Effector CD4-positive, alpha-beta T cell (primary cell): ENCODE measurements at regions not wholly inside any gene's neighbourhood (a gene's known extent, or its start where the extent isn't known, plus 50 kb on each side); places are given as distances from the start of the nearest gene placed in this dataset.
"Not testable (repeated sequence)": the region's sequence is repeated elsewhere in the genome, so short reads cannot be mapped to it uniquely, and the experiment has no call there.

ENCODE experiments used
- DNase-seq: peaks from one replicate; pipeline ENCODE4 v3.0.0-alpha.2; 2020

GRCh38 chr4:102397056-102397455 lies 51.8 kb upstream of the SLC39A8 start:
- not testable (repeated sequence) for DNase-seq

- no peak for DNase-seq
These were observed 53.7 kb upstream of the SLC39A8 start for GRCh38 chr4:102399021-102399420.

GRCh38 chr4:102400898-102401297 lies 55.6 kb upstream of the SLC39A8 start:
- DNase-seq, result no peak

GRCh38 chr4:102402223-102402622 lies 56.9 kb upstream of the SLC39A8 start:
- no peak for DNase-seq

- DNase-seq, result no peak
These were observed 57.8 kb upstream of the SLC39A8 start for GRCh38 chr4:102403116-102403515.

- no peak for DNase-seq
These were observed 59.2 kb upstream of the SLC39A8 start for GRCh38 chr4:102404431-102404969.

GRCh38 chr4:102405821-102406401 lies 60.6 kb upstream of the SLC39A8 start:
- no peak for DNase-seq

- DNase-seq, result not testable (repeated sequence)
These were observed 65.6 kb upstream of the SLC39A8 start for GRCh38 chr4:102410884-102411283.

- no peak for DNase-seq
These were observed 66.1 kb upstream of the SLC39A8 start for GRCh38 chr4:102411408-102411807.

GRCh38 chr4:102416765-102417164 lies 71.5 kb upstream of the SLC39A8 start:
- no peak for DNase-seq

GRCh38 chr4:102420563-102421398 lies 75.5 kb upstream of the SLC39A8 start:
- DNase-seq, result no peak

- DNase-seq, result no peak
These were observed 77.6 kb upstream of the SLC39A8 start for GRCh38 chr4:102422843-102423242.

GRCh38 chr4:102423375-102423774 lies 77.8 kb upstream of the NFKB1 start:
- no peak for DNase-seq

- DNase-seq, result no peak
These were observed 73.7 kb upstream of the NFKB1 start for GRCh38 chr4:102427371-102427998.

GRCh38 chr4:102428122-102428521 lies 73.0 kb upstream of the NFKB1 start:
- DNase-seq, result no peak

- no peak for DNase-seq
These were observed 71.6 kb upstream of the NFKB1 start for GRCh38 chr4:102429553-102429952.

- DNase-seq, result no peak
These were observed 70.7 kb upstream of the NFKB1 start for GRCh38 chr4:102430461-102430910.

GRCh38 chr4:102431608-102431961 lies 69.6 kb upstream of the NFKB1 start:
- no peak for DNase-seq

GRCh38 chr4:102437111-102437510 lies 64.0 kb upstream of the NFKB1 start:
- no peak for DNase-seq

GRCh38 chr4:102438396-102439235 lies 62.5 kb upstream of the NFKB1 start:
- no peak for DNase-seq

GRCh38 chr4:102439236-102439614 lies 61.9 kb upstream of the NFKB1 start:
- DNase-seq, result no peak

- DNase-seq, result no peak
These were observed 61.3 kb upstream of the NFKB1 start for GRCh38 chr4:102439812-102440211.

GRCh38 chr4:102440498-102440897 lies 60.7 kb upstream of the NFKB1 start:
- no peak for DNase-seq
